ENCODE measurements at regions not wholly inside any gene's neighbourhood (a gene's known extent, or its start where the extent isn't known, plus 50 kb on each side); places are given as distances from the start of the nearest gene placed in this dataset.

- Mint-ChIP-seq H3K9me3 (peaks cover 13% of the 10 kb centered on the region), H3K27ac (no peak overlapping the region), H3K36me3 (peaks cover 8% of the 10 kb centered on the region), H3K4me1 (peaks cover 2% of the 10 kb centered on the region), H3K27me3 (no peaks in the 10 kb centered on the region), H3K4me3 (no peak overlapping the region)
- no peak for DNase-seq
- no peak for ATAC-seq (ENCODE audit: low read depth)
- POLR2A ChIA-PET: no interaction called here
Measured at GRCh38 chr3:31355807-31356206, 176.9 kb upstream of the STT3B start.

GRCh38 chr3:31356941-31357340 is 175.8 kb upstream of the STT3B start:
- peaks cover 2% of the 10 kb centered on the region for H3K4me1 Mint-ChIP-seq
- peaks cover 11% of the 10 kb centered on the region for H3K9me3 Mint-ChIP-seq
- DNase-seq (no peak), ATAC-seq (ENCODE audit: low read depth) (no peak)
- H3K27me3 Mint-ChIP-seq: no peaks in the 10 kb centered on the region
- POLR2A ChIA-PET: no interaction called here
- H3K36me3 Mint-ChIP-seq: peaks cover 8% of the 10 kb centered on the region
- H3K4me3 Mint-ChIP-seq: no peak overlapping the region
- H3K27ac Mint-ChIP-seq: no peak overlapping the region

- H3K27ac Mint-ChIP-seq: no peak overlapping the region
- DNase-seq (no peak), ATAC-seq (ENCODE audit: low read depth) (no peak)
- peaks cover 8% of the 10 kb centered on the region for H3K36me3 Mint-ChIP-seq
- peaks cover 8% of the 10 kb centered on the region for H3K9me3 Mint-ChIP-seq
- H3K27me3 Mint-ChIP-seq: no peaks in the 10 kb centered on the region
- POLR2A ChIA-PET: no interaction called here
- peaks cover 2% of the 10 kb centered on the region for H3K4me1 Mint-ChIP-seq
- H3K4me3 Mint-ChIP-seq: no peak overlapping the region
Measured at GRCh38 chr3:31357451-31357850, 175.3 kb upstream of the STT3B start.

GRCh38 chr3:31358473-31359070 is 174.2 kb upstream of the STT3B start:
- POLR2A ChIA-PET: no interaction called here
- H3K4me1 Mint-ChIP-seq: peaks cover 2% of the 10 kb centered on the region
- H3K9me3 Mint-ChIP-seq: peaks cover 8% of the 10 kb centered on the region
- no peak for DNase-seq
- H3K27me3 Mint-ChIP-seq: no peaks in the 10 kb centered on the region
- H3K36me3 Mint-ChIP-seq: peaks cover 8% of the 10 kb centered on the region
- H3K4me3 Mint-ChIP-seq: no peak overlapping the region
- ATAC-seq (ENCODE audit: low read depth): no peak
- H3K27ac Mint-ChIP-seq: no peak overlapping the region

GRCh38 chr3:31361371-31362273 is 171.1 kb upstream of the STT3B start:
- Mint-ChIP-seq H3K4me3 (no peak overlapping the region), H3K27ac (no peak overlapping the region), H3K4me1 (peaks cover 7% of the 10 kb centered on the region), H3K36me3 (peaks cover 3% of the 10 kb centered on the region), H3K27me3 (no peaks in the 10 kb centered on the region), H3K9me3 (peaks cover 4% of the 10 kb centered on the region)
- no peak for DNase-seq
- no peak for ATAC-seq (ENCODE audit: low read depth)
- POLR2A ChIA-PET: no interaction called here

- Mint-ChIP-seq H3K4me1 (peaks cover 5% of the 10 kb centered on the region), H3K4me3 (no peak overlapping the region), H3K9me3 (peaks cover 2% of the 10 kb centered on the region), H3K36me3 (no peaks in the 10 kb centered on the region), H3K27me3 (no peaks in the 10 kb centered on the region), H3K27ac (no peak overlapping the region)
- ATAC-seq (ENCODE audit: low read depth) (no peak), DNase-seq (no peak)
- POLR2A ChIA-PET: no interaction called here
Measured at GRCh38 chr3:31364188-31364587, 168.5 kb upstream of the STT3B start.

- Mint-ChIP-seq H3K27ac (no peak overlapping the region), H3K9me3 (peaks cover 3% of the 10 kb centered on the region), H3K4me1 (peaks cover 8% of the 10 kb centered on the region), H3K36me3 (peaks cover 2% of the 10 kb centered on the region), H3K4me3 (no peak overlapping the region), H3K27me3 (no peaks in the 10 kb centered on the region)
- DNase-seq: no peak
- ATAC-seq (ENCODE audit: low read depth): no peak
- POLR2A ChIA-PET: no interaction called here
Measured at GRCh38 chr3:31364711-31365110, 168.0 kb upstream of the STT3B start.

GRCh38 chr3:31367518-31367917 is 165.2 kb upstream of the STT3B start:
- no peak overlapping the region for H3K27ac Mint-ChIP-seq

GRCh38 chr3:31369637-31370379 is 162.9 kb upstream of the STT3B start:
- DNase-seq (no peak), ATAC-seq (ENCODE audit: low read depth) (no peak)
- Mint-ChIP-seq H3K4me3 (peak overlapping the region; percentile 46), H3K27me3 (no peaks in the 10 kb centered on the region), H3K36me3 (peaks cover 3% of the 10 kb centered on the region), H3K4me1 (peaks cover 14% of the 10 kb centered on the region), H3K27ac (no peak overlapping the region), H3K9me3 (peaks cover 6% of the 10 kb centered on the region)
- POLR2A ChIA-PET: interaction anchor here (1.2 kb wide), 1 partner anchor 163 kb away, joined by 7 read pairs; the partner anchor contains the start of gene STT3B

More at GRCh38 chr3:31367518-31367917, 165.2 kb upstream of the STT3B start:
- Mint-ChIP-seq H3K27me3 (no peaks in the 10 kb centered on the region), H3K9me3 (peaks cover 6% of the 10 kb centered on the region), H3K36me3 (peaks cover 3% of the 10 kb centered on the region), H3K4me3 (no peak overlapping the region), H3K4me1 (peaks cover 15% of the 10 kb centered on the region)
- ATAC-seq (ENCODE audit: low read depth): no peak
- DNase-seq: no peak
- POLR2A ChIA-PET: interaction anchor here (2.1 kb wide), 1 partner anchor 165 kb away, joined by 7 read pairs; the partner anchor contains the start of gene STT3B

GRCh38 chr3:31370380-31370666 is 162.4 kb upstream of the STT3B start:
- DNase-seq: no peak
- Mint-ChIP-seq H3K27ac (no peak overlapping the region), H3K36me3 (peaks cover 3% of the 10 kb centered on the region), H3K4me3 (peak overlapping the region; percentile 46), H3K9me3 (peaks cover 6% of the 10 kb centered on the region), H3K4me1 (peaks cover 11% of the 10 kb centered on the region), H3K27me3 (no peaks in the 10 kb centered on the region)
- ATAC-seq (ENCODE audit: low read depth): peak; percentile 52
- POLR2A ChIA-PET: interaction anchor here (1.2 kb wide), 1 partner anchor 162 kb away, joined by 7 read pairs; the partner anchor contains the start of gene STT3B

GRCh38 chr3:31370681-31371080 is 162.0 kb upstream of the STT3B start:
- ATAC-seq (ENCODE audit: low read depth) (no peak), DNase-seq (no peak)
- POLR2A ChIA-PET: interaction anchor here (1.2 kb wide), 1 partner anchor 162 kb away, joined by 7 read pairs; the partner anchor contains the start of gene STT3B
- Mint-ChIP-seq H3K4me1 (peaks cover 11% of the 10 kb centered on the region), H3K27me3 (no peaks in the 10 kb centered on the region), H3K4me3 (no peak overlapping the region), H3K36me3 (peaks cover 3% of the 10 kb centered on the region), H3K27ac (no peak overlapping the region), H3K9me3 (peaks cover 6% of the 10 kb centered on the region)

GRCh38 chr3:31371484-31372177 is 161.1 kb upstream of the STT3B start:
- Mint-ChIP-seq H3K9me3 (peaks cover 4% of the 10 kb centered on the region), H3K27ac (no peak overlapping the region), H3K4me3 (no peak overlapping the region), H3K4me1 (peaks cover 11% of the 10 kb centered on the region), H3K27me3 (no peaks in the 10 kb centered on the region), H3K36me3 (peaks cover 3% of the 10 kb centered on the region)
- DNase-seq (no peak), ATAC-seq (ENCODE audit: low read depth) (no peak)
- POLR2A ChIA-PET: no interaction called here

- DNase-seq (no peak), ATAC-seq (ENCODE audit: low read depth) (no peak)
- Mint-ChIP-seq H3K4me1 (peaks cover 17% of the 10 kb centered on the region), H3K36me3 (peaks cover 3% of the 10 kb centered on the region), H3K27ac (no peak overlapping the region), H3K4me3 (no peak overlapping the region), H3K27me3 (no peaks in the 10 kb centered on the region), H3K9me3 (peaks cover 4% of the 10 kb centered on the region)
- POLR2A ChIA-PET: no interaction called here
Measured at GRCh38 chr3:31373681-31374080, 159.0 kb upstream of the STT3B start.
